Astrocyte (in vitro differentiated cells and primary cell): ENCODE measurements at regions not wholly inside any gene's neighbourhood (a gene's known extent, or its start where the extent isn't known, plus 50 kb on each side); places are given as distances from the start of the nearest gene placed in this dataset.

Source experiments
- DNase-seq: peaks from one replicate; pipeline ENCODE4 v3.0.0-alpha.2; 2010; ENCODE audit warnings: low read depth
- FAIRE-seq: peaks from 2 replicates; lab custom pipeline; 2011; peaks lifted over from hg19 to GRCh38; lab: Jason Lieb, UNC
- H2AFZ ChIP-seq: 2 replicates; pipeline ENCODE4 v1.6.0; 2012; ENCODE audit warnings: low read depth, low read length, inconsistent platforms
- H3K27ac ChIP-seq: 2 replicates; pipeline ENCODE4 v1.5.1; 2011; ENCODE audit warnings: low read depth, low read length, inconsistent platforms
- H3K27me3 ChIP-seq: 2 replicates; pipeline ENCODE4 v1.6.0; 2011; ENCODE audit warnings: low read length, inconsistent platforms; ENCODE audit not compliant: insufficient read depth
- H3K36me3 ChIP-seq: 2 replicates; pipeline ENCODE4 v1.5.1; 2011; ENCODE audit warnings: low read length, inconsistent platforms; ENCODE audit not compliant: insufficient read depth
- H3K4me1 ChIP-seq: 2 replicates; pipeline ENCODE4 v1.5.1; 2011; ENCODE audit warnings: low read length, inconsistent platforms; ENCODE audit not compliant: insufficient read depth
- H3K4me2 ChIP-seq: 2 replicates; pipeline ENCODE4 v1.6.0; 2012; ENCODE audit warnings: low read length, inconsistent platforms
- H3K4me3 ChIP-seq: 2 replicates; pipeline ENCODE4 v1.5.1; 2011; ENCODE audit warnings: low read depth, mild to moderate bottlenecking, low read length, inconsistent platforms; ENCODE audit not compliant: insufficient read depth
- H3K79me2 ChIP-seq: 2 replicates; pipeline ENCODE4 v1.6.0; 2012; ENCODE audit warnings: mild to moderate bottlenecking, low read length, inconsistent platforms; ENCODE audit not compliant: insufficient read depth
- H3K9ac ChIP-seq: 2 replicates; pipeline ENCODE4 v1.6.0; 2012; ENCODE audit warnings: mild to moderate bottlenecking, low read length, inconsistent platforms
- H3K9me3 ChIP-seq: 2 replicates; pipeline ENCODE4 v1.5.1; 2012; ENCODE audit warnings: low read depth, mild to moderate bottlenecking, low read length, inconsistent platforms; ENCODE audit not compliant: insufficient read depth
- H4K20me1 ChIP-seq: 2 replicates; pipeline ENCODE4 v1.6.0; 2012; ENCODE audit warnings: low read length, inconsistent platforms; ENCODE audit not compliant: insufficient read depth
- H3K27ac Mint-ChIP-seq: one replicate; pipeline ENCODE4 v1.8.0; 2021; ENCODE audit warnings: mild to moderate bottlenecking, mixed read lengths; ENCODE audit not compliant: unreplicated experiment
- H3K27me3 Mint-ChIP-seq: one replicate; pipeline ENCODE4 v1.8.0; 2021; ENCODE audit warnings: low read depth, mixed read lengths; ENCODE audit not compliant: unreplicated experiment
- H3K36me3 Mint-ChIP-seq: one replicate; pipeline ENCODE4 v1.8.0; 2021; ENCODE audit warnings: low read depth, mixed read lengths; ENCODE audit not compliant: unreplicated experiment
- H3K4me1 Mint-ChIP-seq: one replicate; pipeline ENCODE4 v1.8.0; 2021; ENCODE audit warnings: low read depth, mixed read lengths; ENCODE audit not compliant: unreplicated experiment
- H3K4me3 Mint-ChIP-seq: one replicate; pipeline ENCODE4 v1.8.0; 2021; ENCODE audit warnings: mild to moderate bottlenecking, moderate library complexity, mixed read lengths; ENCODE audit not compliant: unreplicated experiment
- H3K9me3 Mint-ChIP-seq: one replicate; pipeline ENCODE4 v1.8.0; 2021; ENCODE audit warnings: mild to moderate bottlenecking, mixed read lengths; ENCODE audit not compliant: unreplicated experiment
- CTCF ChIP-seq: IDR thresholded peaks from 2 replicates; pipeline ENCODE4 v1.5.1; 2011; ENCODE audit warnings: low read depth, mild to moderate bottlenecking, inconsistent platforms, low read length, moderate library complexity; ENCODE audit not compliant: insufficient read depth
- EZH2 ChIP-seq: IDR thresholded peaks from 2 replicates; pipeline ENCODE4 v1.6.1; 2012; ENCODE audit warnings: mild to moderate bottlenecking, low read length, inconsistent platforms; ENCODE audit not compliant: insufficient read depth

GRCh38 chr20:50371878-50372769, 138.1 kb upstream of the PTPN1 start:
- no peaks in the 10 kb centered on the region for H3K9me3 ChIP-seq
- H3K4me3 ChIP-seq, result no peak overlapping the region
- no peak overlapping the region for H3K9ac ChIP-seq
- Mint-ChIP-seq H3K9me3 (peaks cover 10% of the 10 kb centered on the region), H3K4me3 (no peak overlapping the region), H3K27ac (no peak overlapping the region), H3K36me3 (no peaks in the 10 kb centered on the region), H3K4me1 (peaks cover 3% of the 10 kb centered on the region), H3K27me3 (peaks cover 36% of the 10 kb centered on the region)
- no peaks in the 10 kb centered on the region for H4K20me1 ChIP-seq
- peaks cover 6% of the 10 kb centered on the region for H3K4me1 ChIP-seq
- no peak for FAIRE-seq
- no peaks in the 10 kb centered on the region for H3K79me2 ChIP-seq
- H3K27ac ChIP-seq, result no peak overlapping the region
- H3K4me2 ChIP-seq, result no peak overlapping the region
- H2AFZ ChIP-seq, result no peak overlapping the region
- no peaks in the 10 kb centered on the region for H3K36me3 ChIP-seq
- no peaks in the 10 kb centered on the region for H3K27me3 ChIP-seq
- TF ChIP-seq CTCF, result no peak
- DNase-seq, result peak; percentile 10

- DNase-seq (peak; percentile 7), FAIRE-seq (no peak)
- no peaks in the 10 kb centered on the region for H3K36me3 Mint-ChIP-seq
- Histone ChIP-seq H4K20me1 (no peaks in the 10 kb centered on the region), H3K79me2 (no peaks in the 10 kb centered on the region), H3K4me2 (no peak overlapping the region), H3K27ac (no peak overlapping the region), H3K4me3 (no peak overlapping the region), H3K9me3 (no peaks in the 10 kb centered on the region), H3K36me3 (no peaks in the 10 kb centered on the region), H3K9ac (no peak overlapping the region), H3K4me1 (peaks cover 6% of the 10 kb centered on the region), H3K27me3 (no peaks in the 10 kb centered on the region), H2AFZ (no peak overlapping the region)
- H3K27ac Mint-ChIP-seq, result no peak overlapping the region
- H3K9me3 Mint-ChIP-seq, result peaks cover 7% of the 10 kb centered on the region
- H3K4me1 Mint-ChIP-seq, result peaks cover 3% of the 10 kb centered on the region
- H3K4me3 Mint-ChIP-seq, result no peak overlapping the region
- peaks cover 40% of the 10 kb centered on the region for H3K27me3 Mint-ChIP-seq
- TF ChIP-seq CTCF (no peak), EZH2 (no peak)
Measured at GRCh38 chr20:50372770-50373088, 137.5 kb upstream of the PTPN1 start.

GRCh38 chr20:50373674-50374286, 136.4 kb upstream of the PTPN1 start:
- Histone ChIP-seq H3K4me1 (peaks cover 6% of the 10 kb centered on the region), H3K79me2 (no peaks in the 10 kb centered on the region), H4K20me1 (no peaks in the 10 kb centered on the region), H3K36me3 (no peaks in the 10 kb centered on the region), H3K4me3 (no peak overlapping the region), H3K9me3 (no peaks in the 10 kb centered on the region), H2AFZ (no peak overlapping the region), H3K9ac (no peak overlapping the region), H3K27ac (no peak overlapping the region), H3K27me3 (no peaks in the 10 kb centered on the region), H3K4me2 (no peak overlapping the region)
- TF ChIP-seq EZH2, result no peak
- no peak for TF ChIP-seq CTCF
- peaks cover 3% of the 10 kb centered on the region for H3K4me1 Mint-ChIP-seq
- peaks cover 32% of the 10 kb centered on the region for H3K27me3 Mint-ChIP-seq
- H3K27ac Mint-ChIP-seq, result no peak overlapping the region
- no peak for FAIRE-seq
- peak; percentile 9 for DNase-seq
- no peaks in the 10 kb centered on the region for H3K36me3 Mint-ChIP-seq
- H3K4me3 Mint-ChIP-seq, result no peak overlapping the region
- H3K9me3 Mint-ChIP-seq, result peaks cover 2% of the 10 kb centered on the region
